HCT116 (cell line): ENCODE measurements at regions not wholly inside any gene's neighbourhood (a gene's known extent, or its start where the extent isn't known, plus 50 kb on each side); places are given as distances from the start of the nearest gene placed in this dataset.

Experiments
- ATAC-seq: fragments of 200-7000 bp; cut with Tn5 transposase; 2 replicates; pipeline ENCODE4 v1.9.1; 2020; ENCODE audit warnings: mild to moderate bottlenecking, moderate library complexity
- BruUV-seq: library from RNA; stranded (reverse); fragments of 400-500 nt; replicated peaks from 2 replicates; lab custom pipeline; 2021; lab: Mats Ljungman, UMichigan
- CTCF ChIA-PET: fragments of 300-600 bp; sonication (Branson Sonifier 250); formaldehyde crosslinking; loops from one replicate; lab custom pipeline; 2021; ENCODE audit warnings: antibody characterized with exemption; lab: Charles Lee
- POLR2A ChIA-PET: fragments of 300-600, 350-600 bp; sonication (Branson Sonifier 250); formaldehyde crosslinking; loops from one replicate; lab custom pipeline; 2021; ENCODE audit warnings: antibody characterized with exemption; lab: Charles Lee
- RAD21 ChIA-PET, 2 experiments: fragments of 300-600 bp; sonication (Branson Sonifier 250); formaldehyde crosslinking; loops; one replicate each; lab custom pipeline; 2023; ENCODE audit warnings: low total read pairs in 2 of 2; ENCODE audit not compliant: uncharacterized antibody in 2 of 2, unreplicated experiment in 2 of 2, low non-redundant PET in 1 of 2; lab: Charles Lee
- DNase-seq: peaks from one replicate; pipeline ENCODE4 v3.0.0-alpha.2; 2010; ENCODE audit warnings: low read depth, low spot score
- H2AFZ ChIP-seq: fragments of 200-600 bp; shearing (Covaris generic), sonication (generic); 2 replicates; pipeline ENCODE4 v1.6.1; 2017; ENCODE audit warnings: low read depth, mixed run types, mixed read lengths, antibody characterized with exemption, low read length; ENCODE audit not compliant: poor library complexity, severe bottlenecking
- H3K27ac ChIP-seq: 2 replicates; pipeline ENCODE4 v1.5.1; 2012; ENCODE audit warnings: low read depth, low read length
- H3K27me3 ChIP-seq: fragments of 200-600 bp; sonication (generic); 2 replicates; pipeline ENCODE4 v1.6.1; 2016; ENCODE audit warnings: mixed run types, low read length, mixed read lengths; ENCODE audit not compliant: insufficient read depth
- H3K36me3 ChIP-seq, 2 experiments: fragments of 200-500 bp in 1 of 2; fragments of 200-600 bp in 1 of 2; sonication (Bioruptor generic) in 1 of 2; sonication (generic) in 1 of 2; 2 replicates each; pipeline versions ENCODE4 v1.5.1 to v1.6.1; 2014 to 2016; ENCODE audit warnings: low read length in 2 of 2, inconsistent platforms in 1 of 2, mixed read lengths in 1 of 2, mixed run types in 1 of 2; ENCODE audit not compliant: insufficient read depth in 2 of 2, control insufficient read depth in 1 of 2
- H3K4me1 ChIP-seq, 2 experiments: fragments of 200-600 bp in 1 of 2; sonication (generic) in 1 of 2; 2 replicates each; pipeline versions ENCODE4 v1.5.1 to v1.6.1; 2012 to 2017; ENCODE audit warnings: low read length in 2 of 2, inconsistent platforms in 1 of 2, mild to moderate bottlenecking in 1 of 2, mixed read lengths in 1 of 2, mixed run types in 1 of 2, moderate library complexity in 1 of 2; ENCODE audit not compliant: insufficient read depth in 2 of 2, control insufficient read depth in 1 of 2
- H3K4me2 ChIP-seq: fragments of 200-600 bp; sonication (generic); 2 replicates; pipeline ENCODE4 v1.6.1; 2017; ENCODE audit warnings: mixed run types, low read length, mixed read lengths
- H3K4me3 ChIP-seq, 2 experiments: fragments of 200-600 bp in 1 of 2; sonication (generic) in 1 of 2; replicated peaks in 1 of 2; 2 replicates each; pipeline ENCODE4 v1.5.1; 2011 to 2016; ENCODE audit warnings: low read length in 2 of 2, control low read depth in 1 of 2, low read depth in 1 of 2, mild to moderate bottlenecking in 1 of 2, mixed read lengths in 1 of 2, mixed run types in 1 of 2
- H3K79me2 ChIP-seq: fragments of 200-600 bp; sonication (generic); 2 replicates; pipeline ENCODE4 v1.6.1; 2017; ENCODE audit warnings: mild to moderate bottlenecking, mixed run types, low read length, moderate library complexity, mixed read lengths; ENCODE audit not compliant: insufficient read depth
- H3K9ac ChIP-seq: fragments of 200-600 bp; sonication (generic); 2 replicates; pipeline ENCODE4 v1.6.1; 2016; ENCODE audit warnings: low read length, mixed read lengths
- H3K9me2 ChIP-seq: fragments of 200-600 bp; sonication (generic), shearing (Covaris generic); 2 replicates; pipeline ENCODE4 v1.6.1; 2017; ENCODE audit warnings: mixed run types, mild to moderate bottlenecking, moderate library complexity; ENCODE audit not compliant: insufficient read depth
- H3K9me3 ChIP-seq, 2 experiments: fragments of 200-500 bp in 1 of 2; fragments of 200-600 bp in 1 of 2; sonication (Bioruptor generic) in 1 of 2; sonication (generic) in 1 of 2; 2 replicates each; pipeline ENCODE4 v1.6.1; 2014 to 2017; ENCODE audit warnings: low read length in 2 of 2, mixed read lengths in 2 of 2, inconsistent platforms in 1 of 2, low read depth in 1 of 2, mild to moderate bottlenecking in 1 of 2, mixed run types in 1 of 2, moderate library complexity in 1 of 2; ENCODE audit not compliant: control insufficient read depth in 1 of 2, insufficient read depth in 1 of 2
- H4K20me1 ChIP-seq: fragments of 200-600 bp; sonication (generic), shearing (Covaris generic); 2 replicates; pipeline ENCODE4 v1.6.1; 2017; ENCODE audit warnings: mixed run types, mild to moderate bottlenecking, moderate library complexity; ENCODE audit not compliant: insufficient read depth
- CBX3 ChIP-seq: IDR thresholded peaks from 2 replicates; pipeline ENCODE4 v1.6.1; 2012; ENCODE audit warnings: low read depth
- EGR1 ChIP-seq: IDR thresholded peaks from 2 replicates; pipeline ENCODE4 v1.6.1; 2012; ENCODE audit warnings: low read depth
- ELF1 ChIP-seq: IDR thresholded peaks from 2 replicates; pipeline ENCODE4 v1.6.1; 2012; ENCODE audit warnings: low read depth, borderline replicate concordance
- EZH2 ChIP-seq: fragments of 200-600 bp; sonication (generic); IDR thresholded peaks from 2 replicates; pipeline ENCODE4 v1.6.1; 2017; ENCODE audit warnings: antibody characterized with exemption, mixed run types
- EZH2phosphoT487 ChIP-seq: fragments of 200-600 bp; IDR thresholded peaks from 2 replicates; pipeline ENCODE4 v1.6.1; 2018; ENCODE audit warnings: antibody characterized with exemption, borderline replicate concordance
- FOSL1 ChIP-seq: IDR thresholded peaks from 2 replicates; pipeline ENCODE4 v1.6.1; 2012; ENCODE audit warnings: low read depth
- JUND ChIP-seq: IDR thresholded peaks from 2 replicates; pipeline ENCODE4 v1.6.1; 2012
- POLR2A ChIP-seq: IDR thresholded peaks from 2 replicates; pipeline ENCODE4 v1.7.0; 2011; ENCODE audit warnings: borderline replicate concordance; ENCODE audit not compliant: insufficient read depth, insufficient read length; ENCODE audit errors: extremely low read depth
- POLR2AphosphoS5 ChIP-seq: IDR thresholded peaks from 2 replicates; pipeline ENCODE4 v1.6.1; 2011; ENCODE audit warnings: mild to moderate bottlenecking, low read depth, low read length, moderate library complexity
- RAD21 ChIP-seq: IDR thresholded peaks from 2 replicates; pipeline ENCODE4 v1.6.1; 2012; ENCODE audit warnings: low read depth, mild to moderate bottlenecking
- SIN3A ChIP-seq: IDR thresholded peaks from 2 replicates; pipeline ENCODE4 v1.6.1; 2012; ENCODE audit warnings: low read depth
- SP1 ChIP-seq: IDR thresholded peaks from 2 replicates; pipeline ENCODE4 v1.6.1; 2012; ENCODE audit warnings: low read depth
- TCF7L2 ChIP-seq: IDR thresholded peaks from 2 replicates; pipeline ENCODE4 v1.7.0; 2011; ENCODE audit warnings: borderline replicate concordance, inconsistent platforms; ENCODE audit not compliant: insufficient read depth, insufficient read length; ENCODE audit errors: extremely low read depth
- YY1 ChIP-seq: IDR thresholded peaks from 2 replicates; pipeline ENCODE4 v1.6.1; 2011; ENCODE audit warnings: low read length, low read depth, moderate library complexity, mild to moderate bottlenecking; ENCODE audit not compliant: insufficient replicate concordance; ENCODE audit errors: extremely low read depth
- ZFX ChIP-seq: fragments of 450-650 bp; IDR thresholded peaks from 2 replicates; pipeline ENCODE4 v1.6.1; 2017
- ZNF274 ChIP-seq: fragments of 200-500 bp; sonication (Bioruptor generic); IDR thresholded peaks from 2 replicates; pipeline ENCODE4 v1.6.1; 2014; ENCODE audit warnings: mild to moderate bottlenecking, low read depth, low read length, inconsistent platforms
- intact Hi-C: fragments of 100-400 bp; cut with micrococcal nuclease; formaldehyde crosslinking; loops from 2 replicates; pipeline ENCODE4 v1.10.0; 2022
- TF ChIP-seq, protein P1 (sequence below): IDR thresholded peaks from 2 replicates; pipeline ENCODE4 v1.6.1; 2012; ENCODE audit warnings: low read depth
- TF ChIP-seq, protein P2 (sequence below): IDR thresholded peaks from 2 replicates; pipeline ENCODE4 v1.6.1; 2011; ENCODE audit warnings: mild to moderate bottlenecking, low read length, moderate library complexity; ENCODE audit not compliant: insufficient replicate concordance; ENCODE audit errors: extremely low read depth
- TF ChIP-seq, protein P3 (sequence below), 3 experiments: fragments of 200-600 bp in 1 of 3; sonication (generic) in 1 of 3; IDR thresholded peaks in 2 of 3; conservative IDR thresholded peaks in 1 of 3; 2 replicates each; pipeline ENCODE4 v1.5.1; 2012 to 2017; ENCODE audit warnings: low read depth in 2 of 3, low read length in 2 of 3, antibody characterized with exemption in 1 of 3, borderline replicate concordance in 1 of 3, control low read depth in 1 of 3, mild to moderate bottlenecking in 1 of 3, mixed read lengths in 1 of 3, mixed run types in 1 of 3, moderate library complexity in 1 of 3; ENCODE audit not compliant: insufficient read depth in 1 of 3
- TF ChIP-seq, protein P4 (sequence below): IDR thresholded peaks from 2 replicates; pipeline ENCODE4 v1.6.1; 2012

DNA sequence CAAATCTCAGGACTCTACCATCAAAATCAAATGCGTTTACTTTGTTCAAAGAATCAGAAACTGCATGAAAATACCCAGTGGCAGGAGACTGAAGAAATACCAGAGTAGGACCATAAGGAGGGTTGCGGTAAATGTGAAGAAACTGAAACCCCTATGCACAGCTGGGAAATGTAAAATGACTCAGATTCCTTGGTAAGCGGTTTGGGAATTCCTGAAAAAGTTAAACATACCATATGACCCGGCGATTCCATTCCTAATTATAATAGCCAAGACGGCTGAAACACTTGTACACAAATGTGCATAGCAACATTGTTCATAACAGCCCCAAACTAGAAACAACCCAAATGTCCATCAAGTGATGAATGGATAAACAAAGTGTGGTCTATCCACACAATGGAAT, 114.1 kb upstream of the GRAMD1B start:
- ATAC-seq: no peak
- Histone ChIP-seq H3K27me3 (peaks cover 22% of the 10 kb centered on the region; the same call in 1 of the 2 replicates), H3K9ac (no peak overlapping the region), H3K9me3 (no peaks in the 10 kb centered on the region), H3K79me2 (no peaks in the 10 kb centered on the region), H3K4me3 (no peak overlapping the region), H2AFZ (no peak overlapping the region), H3K4me2 (no peak overlapping the region), H4K20me1 (no peaks in the 10 kb centered on the region), H3K27ac (no peak overlapping the region), H3K9me2 (no peaks in the 10 kb centered on the region), H3K36me3 (no peaks in the 10 kb centered on the region), H3K4me1 (no peaks in the 10 kb centered on the region)
- ChIA-PET RAD21 (no interaction called here), POLR2A (no interaction called here), CTCF (no interaction called here)
- DNase-seq: no peak
- no TSS peak for BruUV-seq
- no peak for TF ChIP-seq POLR2AphosphoS5
- TF ChIP-seq, protein P1, sequence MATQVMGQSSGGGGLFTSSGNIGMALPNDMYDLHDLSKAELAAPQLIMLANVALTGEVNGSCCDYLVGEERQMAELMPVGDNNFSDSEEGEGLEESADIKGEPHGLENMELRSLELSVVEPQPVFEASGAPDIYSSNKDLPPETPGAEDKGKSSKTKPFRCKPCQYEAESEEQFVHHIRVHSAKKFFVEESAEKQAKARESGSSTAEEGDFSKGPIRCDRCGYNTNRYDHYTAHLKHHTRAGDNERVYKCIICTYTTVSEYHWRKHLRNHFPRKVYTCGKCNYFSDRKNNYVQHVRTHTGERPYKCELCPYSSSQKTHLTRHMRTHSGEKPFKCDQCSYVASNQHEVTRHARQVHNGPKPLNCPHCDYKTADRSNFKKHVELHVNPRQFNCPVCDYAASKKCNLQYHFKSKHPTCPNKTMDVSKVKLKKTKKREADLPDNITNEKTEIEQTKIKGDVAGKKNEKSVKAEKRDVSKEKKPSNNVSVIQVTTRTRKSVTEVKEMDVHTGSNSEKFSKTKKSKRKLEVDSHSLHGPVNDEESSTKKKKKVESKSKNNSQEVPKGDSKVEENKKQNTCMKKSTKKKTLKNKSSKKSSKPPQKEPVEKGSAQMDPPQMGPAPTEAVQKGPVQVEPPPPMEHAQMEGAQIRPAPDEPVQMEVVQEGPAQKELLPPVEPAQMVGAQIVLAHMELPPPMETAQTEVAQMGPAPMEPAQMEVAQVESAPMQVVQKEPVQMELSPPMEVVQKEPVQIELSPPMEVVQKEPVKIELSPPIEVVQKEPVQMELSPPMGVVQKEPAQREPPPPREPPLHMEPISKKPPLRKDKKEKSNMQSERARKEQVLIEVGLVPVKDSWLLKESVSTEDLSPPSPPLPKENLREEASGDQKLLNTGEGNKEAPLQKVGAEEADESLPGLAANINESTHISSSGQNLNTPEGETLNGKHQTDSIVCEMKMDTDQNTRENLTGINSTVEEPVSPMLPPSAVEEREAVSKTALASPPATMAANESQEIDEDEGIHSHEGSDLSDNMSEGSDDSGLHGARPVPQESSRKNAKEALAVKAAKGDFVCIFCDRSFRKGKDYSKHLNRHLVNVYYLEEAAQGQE: no peak
- TF ChIP-seq ZNF274: no peak
- TF ChIP-seq SIN3A: no peak
- TF ChIP-seq POLR2A: no peak
- no peak for TF ChIP-seq EZH2
- TF ChIP-seq CBX3: no peak
- TF ChIP-seq SP1: no peak
- TF ChIP-seq, protein P2, sequence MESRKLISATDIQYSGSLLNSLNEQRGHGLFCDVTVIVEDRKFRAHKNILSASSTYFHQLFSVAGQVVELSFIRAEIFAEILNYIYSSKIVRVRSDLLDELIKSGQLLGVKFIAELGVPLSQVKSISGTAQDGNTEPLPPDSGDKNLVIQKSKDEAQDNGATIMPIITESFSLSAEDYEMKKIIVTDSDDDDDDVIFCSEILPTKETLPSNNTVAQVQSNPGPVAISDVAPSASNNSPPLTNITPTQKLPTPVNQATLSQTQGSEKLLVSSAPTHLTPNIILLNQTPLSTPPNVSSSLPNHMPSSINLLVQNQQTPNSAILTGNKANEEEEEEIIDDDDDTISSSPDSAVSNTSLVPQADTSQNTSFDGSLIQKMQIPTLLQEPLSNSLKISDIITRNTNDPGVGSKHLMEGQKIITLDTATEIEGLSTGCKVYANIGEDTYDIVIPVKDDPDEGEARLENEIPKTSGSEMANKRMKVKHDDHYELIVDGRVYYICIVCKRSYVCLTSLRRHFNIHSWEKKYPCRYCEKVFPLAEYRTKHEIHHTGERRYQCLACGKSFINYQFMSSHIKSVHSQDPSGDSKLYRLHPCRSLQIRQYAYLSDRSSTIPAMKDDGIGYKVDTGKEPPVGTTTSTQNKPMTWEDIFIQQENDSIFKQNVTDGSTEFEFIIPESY: no peak
- no peak for TF ChIP-seq JUND
- no peak for TF ChIP-seq ELF1
- TF ChIP-seq, protein P3, sequence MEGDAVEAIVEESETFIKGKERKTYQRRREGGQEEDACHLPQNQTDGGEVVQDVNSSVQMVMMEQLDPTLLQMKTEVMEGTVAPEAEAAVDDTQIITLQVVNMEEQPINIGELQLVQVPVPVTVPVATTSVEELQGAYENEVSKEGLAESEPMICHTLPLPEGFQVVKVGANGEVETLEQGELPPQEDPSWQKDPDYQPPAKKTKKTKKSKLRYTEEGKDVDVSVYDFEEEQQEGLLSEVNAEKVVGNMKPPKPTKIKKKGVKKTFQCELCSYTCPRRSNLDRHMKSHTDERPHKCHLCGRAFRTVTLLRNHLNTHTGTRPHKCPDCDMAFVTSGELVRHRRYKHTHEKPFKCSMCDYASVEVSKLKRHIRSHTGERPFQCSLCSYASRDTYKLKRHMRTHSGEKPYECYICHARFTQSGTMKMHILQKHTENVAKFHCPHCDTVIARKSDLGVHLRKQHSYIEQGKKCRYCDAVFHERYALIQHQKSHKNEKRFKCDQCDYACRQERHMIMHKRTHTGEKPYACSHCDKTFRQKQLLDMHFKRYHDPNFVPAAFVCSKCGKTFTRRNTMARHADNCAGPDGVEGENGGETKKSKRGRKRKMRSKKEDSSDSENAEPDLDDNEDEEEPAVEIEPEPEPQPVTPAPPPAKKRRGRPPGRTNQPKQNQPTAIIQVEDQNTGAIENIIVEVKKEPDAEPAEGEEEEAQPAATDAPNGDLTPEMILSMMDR (IDR thresholded peaks at IDR 0.05 in 2 of 3, conservative IDR thresholded peaks at IDR 0.05 in 1 of 3; ENCODE audit: borderline replicate concordance in 1 of 3, insufficient read depth in 1 of 3, low read depth in 2 of 3, low read length in 2 of 3): no peak
- no peak for TF ChIP-seq RAD21
- no peak for TF ChIP-seq YY1
- no peak for TF ChIP-seq EGR1
- TF ChIP-seq TCF7L2: no peak
- no peak for TF ChIP-seq FOSL1
- TF ChIP-seq, protein P4, sequence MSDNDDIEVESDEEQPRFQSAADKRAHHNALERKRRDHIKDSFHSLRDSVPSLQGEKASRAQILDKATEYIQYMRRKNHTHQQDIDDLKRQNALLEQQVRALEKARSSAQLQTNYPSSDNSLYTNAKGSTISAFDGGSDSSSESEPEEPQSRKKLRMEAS: no peak
- TF ChIP-seq ZFX: no peak
- TF ChIP-seq EZH2phosphoT487: no peak
- intact Hi-C loops: no loop called here
